ENCODE measurements at regions not wholly inside any gene's neighbourhood (a gene's known extent, or its start where the extent isn't known, plus 50 kb on each side); places are given as distances from the start of the nearest gene placed in this dataset.
"Not testable (repeated sequence)": the region's sequence is repeated elsewhere in the genome, so short reads cannot be mapped to it uniquely, and the experiment has no call there.

DNA sequence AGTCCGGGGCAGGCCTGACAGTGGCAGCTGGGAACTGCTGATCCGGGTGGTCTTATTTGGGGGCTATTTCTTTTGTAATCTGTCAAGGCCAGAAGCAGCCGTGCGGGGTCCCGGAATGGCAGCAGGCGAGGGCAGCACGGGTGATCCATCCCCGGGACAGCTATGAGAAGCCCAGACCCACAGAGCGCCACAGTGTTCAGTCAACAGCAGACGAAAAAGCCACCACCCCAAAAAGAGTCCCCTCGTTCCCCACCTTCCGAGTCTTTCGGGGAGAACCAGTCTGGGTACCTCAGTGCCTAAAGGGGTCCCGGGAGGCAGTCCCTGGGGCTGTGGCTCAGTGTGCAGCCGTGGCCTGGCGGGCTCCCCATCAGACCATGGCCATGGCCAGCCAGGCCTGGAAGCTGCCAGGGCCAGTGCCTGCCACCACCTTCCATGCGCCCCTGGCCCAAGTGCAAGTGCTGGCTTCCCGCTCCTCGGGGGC, 125.1 kb upstream of the KCTD7 start:
- no peak for DNase-seq

DNA sequence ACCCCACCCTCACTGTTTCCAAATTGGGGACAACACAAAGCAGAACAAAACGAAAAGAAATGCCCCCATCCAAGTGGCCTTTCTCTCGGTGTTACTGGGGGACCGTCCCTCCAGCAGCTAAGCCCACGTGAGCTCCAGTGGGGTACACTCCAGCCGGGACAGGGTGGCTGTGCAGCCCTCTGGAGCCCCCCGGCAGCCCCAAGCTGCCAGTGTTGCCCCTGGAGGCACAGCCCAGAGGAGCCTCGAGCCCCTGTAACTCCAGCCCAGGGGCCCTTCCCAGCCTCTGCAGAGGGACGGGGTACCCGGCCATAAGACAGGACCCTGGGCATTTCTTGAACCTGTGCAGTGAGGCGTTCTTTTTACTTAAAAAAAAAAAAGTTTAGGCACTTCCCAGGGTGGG, 124.5 kb upstream of the KCTD7 start:
- no peak for DNase-seq

DNA sequence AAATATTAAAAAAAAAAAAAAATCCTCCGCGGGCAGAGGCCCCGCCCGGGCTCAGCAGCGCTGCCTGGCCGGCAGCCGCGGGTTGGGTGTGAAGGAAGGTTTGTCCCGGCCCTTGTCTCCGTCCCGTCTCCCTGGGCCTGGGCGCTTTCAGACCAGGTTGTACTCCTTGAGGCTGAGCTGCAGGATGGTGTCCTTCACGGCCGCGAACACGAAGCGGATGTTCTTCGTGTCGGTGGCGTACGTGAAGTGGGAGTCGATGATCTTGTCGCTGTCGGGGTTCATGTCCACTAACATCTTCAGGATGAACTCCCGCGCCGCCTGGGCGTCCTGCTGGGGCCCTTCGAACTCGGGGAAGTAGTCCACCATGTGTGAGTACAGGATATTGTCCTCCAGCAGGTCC, 123.7 kb upstream of the KCTD7 start:
- DNase-seq: no peak

DNA sequence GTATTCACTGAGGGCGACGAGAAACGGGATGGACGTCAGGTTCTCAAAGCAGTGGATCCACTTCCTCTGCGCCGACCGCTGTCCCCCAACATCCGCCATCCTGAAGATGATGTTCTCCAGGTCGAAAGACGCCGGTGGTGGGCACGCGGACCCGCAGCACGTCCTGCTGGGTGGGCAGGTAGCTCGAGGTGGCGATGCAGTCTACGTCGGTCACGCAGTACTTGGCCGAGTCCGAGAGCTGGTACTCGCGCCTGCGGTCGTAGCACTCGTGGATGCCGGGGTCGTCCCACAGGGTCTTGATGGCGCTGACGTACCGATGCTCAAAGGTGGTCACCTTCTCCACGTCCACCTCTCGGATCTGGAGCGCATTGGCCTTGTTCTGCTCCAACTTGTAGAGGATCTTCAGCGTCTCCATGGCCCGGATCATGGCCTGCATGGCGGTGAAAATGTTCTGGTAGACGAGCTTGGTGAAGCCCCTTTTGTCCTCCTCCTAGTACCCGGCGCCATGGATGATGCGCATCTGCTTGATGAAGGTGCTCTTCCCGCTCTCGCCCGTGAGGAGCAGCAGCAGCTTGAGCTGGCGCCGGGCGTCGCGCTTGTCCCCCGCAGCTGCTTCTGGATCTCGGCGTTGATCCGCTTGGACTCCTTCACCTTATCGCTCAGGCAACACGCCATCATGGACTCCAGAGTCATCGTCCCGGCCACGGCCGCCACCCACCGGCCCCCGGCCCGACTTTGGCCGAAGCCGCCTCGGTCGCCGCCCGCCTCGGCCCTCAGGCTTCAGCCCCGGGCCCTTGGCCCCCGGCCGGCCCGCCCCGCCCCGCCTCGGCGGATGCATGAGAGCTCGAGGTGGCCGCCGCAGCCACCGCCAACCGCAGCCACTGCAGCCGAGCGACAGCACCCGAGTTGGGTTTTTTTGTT, 122.9 kb upstream of the KCTD7 start:
- peak; percentile 10 for DNase-seq

- peak; percentile 17 for DNase-seq
Measured at GRCh38 chr7:66506703-66507102, 122.0 kb upstream of the KCTD7 start.

GRCh38 chr7:66507764-66508296, 120.9 kb upstream of the KCTD7 start:
- DNase-seq: no peak

DNA sequence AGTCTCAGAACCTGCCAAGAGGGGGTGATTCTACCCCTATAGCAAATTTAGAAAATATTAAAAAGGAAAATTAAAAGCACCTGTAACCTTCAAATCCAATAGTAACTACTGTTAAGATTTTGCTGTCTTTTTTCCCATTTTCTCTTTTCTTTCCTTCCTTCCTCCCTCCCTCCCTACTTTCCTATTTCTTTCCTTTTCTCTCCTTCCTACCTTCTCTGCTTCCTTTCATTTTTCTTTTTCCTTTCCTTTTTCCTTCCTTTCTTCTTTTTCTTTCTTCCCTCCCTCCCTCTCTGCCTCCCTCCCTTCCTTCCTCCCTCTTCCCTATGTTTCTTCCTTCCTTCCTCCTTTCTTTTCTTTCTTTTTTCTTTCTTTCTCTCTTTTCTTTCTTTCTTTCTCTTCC, 120.2 kb upstream of the KCTD7 start:
- no peak for DNase-seq

GRCh38 chr7:66514050-66514449, 114.6 kb upstream of the KCTD7 start:
- DNase-seq: no peak

- no peak for DNase-seq
Measured at GRCh38 chr7:66517212-66517909, 111.3 kb upstream of the KCTD7 start.

DNA sequence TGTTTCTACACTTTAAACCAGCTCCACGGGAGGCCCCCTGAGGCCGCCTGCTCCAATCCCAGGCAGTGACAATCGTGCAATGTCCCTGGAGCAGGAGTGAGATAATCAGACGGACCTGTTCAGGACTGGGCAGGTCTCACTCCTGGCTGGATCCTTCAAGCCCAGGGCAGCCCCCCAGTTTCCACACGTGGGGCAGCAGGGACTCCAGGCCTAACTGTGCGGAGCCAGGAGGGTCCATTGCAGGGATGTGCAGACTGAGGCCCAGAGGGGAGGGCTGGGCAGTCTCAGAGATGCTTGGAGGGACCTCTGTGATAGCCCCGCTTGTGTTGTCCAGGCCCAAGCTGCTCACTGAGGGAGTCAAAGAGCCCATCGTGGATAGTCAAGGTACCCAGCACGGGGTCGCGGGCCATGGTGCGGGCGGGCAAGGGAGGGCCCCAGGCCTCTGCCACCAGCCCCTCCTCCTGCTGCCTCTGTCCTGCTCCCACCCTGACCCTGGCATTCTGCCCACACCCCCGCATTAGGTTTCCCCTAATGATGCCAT, 110.5 kb upstream of the KCTD7 start:
- no peak for DNase-seq

- DNase-seq: no peak
Measured at GRCh38 chr7:66521675-66522074, 107.0 kb upstream of the KCTD7 start.

GRCh38 chr7:66522518-66522917, 106.2 kb upstream of the KCTD7 start:
- DNase-seq: no peak

DNA sequence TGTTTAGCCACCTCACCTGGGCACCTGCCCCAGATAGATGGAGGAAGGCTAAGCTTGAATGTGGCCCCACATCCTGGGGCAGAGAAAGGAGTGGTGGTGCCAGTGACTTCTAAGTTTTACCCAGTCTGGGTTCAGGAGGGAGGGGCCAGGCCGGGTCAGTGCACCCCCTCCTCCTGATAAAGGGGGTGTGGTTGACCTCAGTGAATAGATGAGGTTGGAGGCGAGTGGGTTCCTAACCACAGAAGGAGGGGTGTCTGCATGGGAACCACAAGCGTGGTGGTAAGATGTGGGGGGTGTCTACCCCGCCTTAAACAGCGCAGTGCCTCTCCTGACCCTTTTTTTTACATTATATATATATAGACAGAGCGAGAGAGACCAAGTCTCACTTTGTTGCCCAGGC, 105.3 kb upstream of the KCTD7 start:
- no peak for DNase-seq

GRCh38 chr7:66524738-66525137, 103.9 kb upstream of the KCTD7 start:
- no peak for DNase-seq

DNA sequence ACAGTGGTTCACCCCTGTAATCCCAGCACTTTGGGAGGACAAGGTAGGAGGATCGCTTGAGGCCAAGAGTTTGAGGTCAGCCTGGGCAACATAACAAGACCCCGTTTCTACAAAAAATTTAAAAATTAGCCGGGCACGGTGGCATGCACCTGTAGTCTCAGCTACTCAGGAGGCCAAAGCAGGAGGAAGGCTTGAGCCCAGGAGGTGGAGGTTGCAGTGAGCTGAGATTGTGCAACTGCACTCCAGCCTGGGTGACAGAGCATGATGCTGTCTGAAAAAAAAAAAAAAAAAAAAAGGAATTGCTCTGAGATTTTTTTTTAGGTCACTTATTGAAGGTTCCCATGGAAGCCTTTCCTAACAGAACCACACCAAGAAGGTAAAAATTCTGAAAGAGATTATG, 101.9 kb upstream of the KCTD7 start:
- DNase-seq: not testable (repeated sequence)

GRCh38 chr7:66528652-66529051, 100.0 kb upstream of the KCTD7 start:
- no peak for DNase-seq

GRCh38 chr7:66529883-66530610, 98.6 kb upstream of the KCTD7 start:
- no peak for DNase-seq

- no peak for DNase-seq
Measured at GRCh38 chr7:66535414-66536329, 93.0 kb upstream of the KCTD7 start.

- no peak for DNase-seq
Measured at GRCh38 chr7:66537380-66537779, 91.3 kb upstream of the KCTD7 start.

GRCh38 chr7:66537876-66538275, 90.8 kb upstream of the KCTD7 start:
- no peak for DNase-seq

GRCh38 chr7:66539264-66539623, 89.4 kb upstream of the KCTD7 start:
- DNase-seq: no peak
